Bronchial epithelial cell (primary cell): ENCODE measurements at regions not wholly inside any gene's neighbourhood (a gene's known extent, or its start where the extent isn't known, plus 50 kb on each side); places are given as distances from the start of the nearest gene placed in this dataset.

Experiments
- DNase-seq: peaks from one replicate; pipeline ENCODE4 v3.0.0-alpha.2; 2010; ENCODE audit warnings: low read depth
- FAIRE-seq: peaks from 2 replicates; lab custom pipeline; 2011; peaks lifted over from hg19 to GRCh38; lab: Jason Lieb, UNC
- H3K27me3 ChIP-seq: 2 replicates; pipeline ENCODE4 v1.5.1; 2011; ENCODE audit warnings: low read length; ENCODE audit not compliant: control insufficient read depth, insufficient read depth
- H3K36me3 ChIP-seq: 2 replicates; pipeline ENCODE4 v1.5.1; 2011; ENCODE audit warnings: low read length; ENCODE audit not compliant: control insufficient read depth, insufficient read depth
- H3K4me3 ChIP-seq: 2 replicates; pipeline ENCODE4 v1.5.1; 2011; ENCODE audit warnings: mild to moderate bottlenecking, low read depth, low read length, control low read depth
- CTCF ChIP-seq: IDR thresholded peaks from 2 replicates; pipeline ENCODE4 v1.5.1; 2011; ENCODE audit warnings: mild to moderate bottlenecking, moderate library complexity, low read length, control low read depth, inconsistent platforms; ENCODE audit not compliant: insufficient read depth, severe bottlenecking

DNA sequence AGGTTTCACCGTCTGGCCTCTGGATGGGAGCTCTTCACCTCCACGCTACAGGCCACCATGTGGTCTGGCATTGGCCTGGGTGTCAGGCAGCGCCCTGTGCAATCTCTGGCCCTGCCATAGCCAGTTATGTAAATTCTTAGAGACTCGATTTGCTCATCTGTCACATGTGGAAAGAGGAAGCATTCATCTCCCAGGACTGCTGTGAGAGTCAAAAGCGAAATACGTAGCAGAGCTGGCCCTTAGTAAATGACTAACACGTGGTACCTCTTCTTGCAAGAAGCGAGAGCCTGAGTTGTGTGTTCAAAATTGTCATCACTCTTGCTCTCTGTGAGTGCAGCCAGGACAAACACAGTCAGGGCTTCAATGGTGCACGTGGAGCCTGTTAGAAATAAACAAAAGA is 159.0 kb upstream of the BACE2 start:
- no peak overlapping the region for H3K4me3 ChIP-seq
- DNase-seq (no peak), FAIRE-seq (no peak)
- no peaks in the 10 kb centered on the region for H3K27me3 ChIP-seq
- H3K36me3 ChIP-seq, result no peaks in the 10 kb centered on the region
- TF ChIP-seq CTCF, result no peak

- FAIRE-seq, result no peak
- no peaks in the 10 kb centered on the region for H3K27me3 ChIP-seq
- TF ChIP-seq CTCF, result no peak
- no peaks in the 10 kb centered on the region for H3K36me3 ChIP-seq
- DNase-seq, result no peak
- no peak overlapping the region for H3K4me3 ChIP-seq
Observed at GRCh38 chr21:41009398-41010100, 158.4 kb upstream of the BACE2 start.

DNA sequence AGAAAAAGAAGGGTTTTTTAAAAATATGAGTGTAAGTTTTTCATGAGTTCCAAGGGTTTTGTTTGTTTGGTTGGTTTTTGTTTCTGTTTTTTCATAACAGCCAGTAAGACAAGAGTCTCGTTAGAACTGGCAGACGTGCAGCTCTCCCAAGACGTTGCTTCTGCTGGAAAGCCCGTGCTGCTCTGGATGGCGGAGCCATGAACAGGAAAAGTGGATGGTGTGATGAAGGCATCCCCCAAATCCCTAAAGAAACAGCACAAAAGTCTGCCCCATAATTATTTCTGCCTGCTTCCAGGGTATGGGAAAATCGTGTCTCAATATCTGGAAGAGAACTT is 157.9 kb upstream of the BACE2 start:
- H3K4me3 ChIP-seq, result no peak overlapping the region
- TF ChIP-seq CTCF, result no peak
- no peaks in the 10 kb centered on the region for H3K36me3 ChIP-seq
- DNase-seq, result no peak
- no peaks in the 10 kb centered on the region for H3K27me3 ChIP-seq
- FAIRE-seq, result no peak

DNA sequence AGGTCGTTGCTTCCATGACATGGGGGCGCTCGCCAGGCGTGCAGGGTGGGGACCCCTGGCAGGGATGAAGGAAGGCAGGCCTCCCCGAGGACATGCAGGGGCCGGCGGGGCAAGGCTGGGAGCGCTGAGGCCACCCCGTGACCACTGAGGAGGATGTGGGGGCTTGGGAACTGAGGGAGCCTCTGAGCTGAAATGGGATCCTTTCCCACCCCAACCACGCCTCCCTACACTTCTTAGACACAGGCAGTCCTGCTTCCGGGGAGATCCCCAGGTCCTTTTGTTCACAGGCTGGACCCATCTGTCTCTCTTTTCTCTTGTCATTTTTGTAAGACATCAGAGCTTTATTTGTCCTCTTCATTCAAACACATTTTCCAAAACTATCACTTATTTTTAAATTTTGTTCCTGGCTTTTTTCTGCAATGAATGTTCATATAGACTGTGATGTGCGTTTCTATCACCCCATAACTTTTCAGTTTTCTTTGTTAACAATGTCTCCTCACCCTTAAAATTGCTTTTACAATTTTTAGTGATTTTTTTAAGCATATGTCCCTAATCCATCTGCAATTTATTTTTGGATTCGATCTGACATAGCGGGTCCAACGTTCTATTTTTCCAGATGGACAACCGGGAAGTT is 156.7 kb upstream of the BACE2 start:
- FAIRE-seq (no peak), DNase-seq (no peak)
- no peak for TF ChIP-seq CTCF

GRCh38 chr21:41011951-41012366 is 156.0 kb upstream of the BACE2 start:
- TF ChIP-seq CTCF, result no peak

More for the DNA sequence above, 156.7 kb upstream of the BACE2 start:
- Histone ChIP-seq H3K27me3 (no peaks in the 10 kb centered on the region), H3K4me3 (no peak overlapping the region), H3K36me3 (no peaks in the 10 kb centered on the region)

More at GRCh38 chr21:41011951-41012366, 156.0 kb upstream of the BACE2 start:
- Histone ChIP-seq H3K36me3 (no peaks in the 10 kb centered on the region), H3K4me3 (no peak overlapping the region), H3K27me3 (no peaks in the 10 kb centered on the region)
- FAIRE-seq, result no peak
- no peak for DNase-seq
